ENCODE measurements at regions not wholly inside any gene's neighbourhood (a gene's known extent, or its start where the extent isn't known, plus 50 kb on each side); places are given as distances from the start of the nearest gene placed in this dataset.

DNA sequence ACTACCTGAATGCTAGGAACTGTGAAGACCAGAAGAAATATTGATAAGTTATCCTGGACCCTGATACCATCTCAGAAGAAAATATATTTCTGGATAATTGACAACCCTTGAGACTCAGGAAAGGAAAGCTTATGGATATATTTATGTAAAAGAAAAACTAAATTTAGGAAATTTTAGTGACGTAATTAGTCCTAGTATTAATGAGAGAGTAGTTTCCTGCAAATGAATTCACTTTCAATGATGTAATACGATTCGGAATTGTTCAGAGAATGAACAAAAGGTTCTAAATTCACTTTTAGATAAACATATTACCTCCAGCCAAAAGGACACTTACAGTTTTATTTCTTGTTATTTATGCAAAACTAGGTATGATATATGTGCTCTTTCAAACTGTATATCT, 1120.1 kb upstream of the NCAM2 start:
- DNase-seq, result no peak

GRCh38 chr21:19899645-19900044, 1098.6 kb upstream of the NCAM2 start:
- DNase-seq, result no peak

GRCh38 chr21:19900149-19900548, 1098.1 kb upstream of the NCAM2 start:
- no peak for DNase-seq

GRCh38 chr21:19908390-19908789, 1089.8 kb upstream of the NCAM2 start:
- no peak for DNase-seq

GRCh38 chr21:19914028-19914427, 1084.2 kb upstream of the NCAM2 start:
- DNase-seq, result no peak

- no peak for DNase-seq
These were observed 1077.0 kb upstream of the NCAM2 start for GRCh38 chr21:19921211-19921610.

- no peak for DNase-seq
These were observed 1076.1 kb upstream of the NCAM2 start for GRCh38 chr21:19922122-19922521.

DNA sequence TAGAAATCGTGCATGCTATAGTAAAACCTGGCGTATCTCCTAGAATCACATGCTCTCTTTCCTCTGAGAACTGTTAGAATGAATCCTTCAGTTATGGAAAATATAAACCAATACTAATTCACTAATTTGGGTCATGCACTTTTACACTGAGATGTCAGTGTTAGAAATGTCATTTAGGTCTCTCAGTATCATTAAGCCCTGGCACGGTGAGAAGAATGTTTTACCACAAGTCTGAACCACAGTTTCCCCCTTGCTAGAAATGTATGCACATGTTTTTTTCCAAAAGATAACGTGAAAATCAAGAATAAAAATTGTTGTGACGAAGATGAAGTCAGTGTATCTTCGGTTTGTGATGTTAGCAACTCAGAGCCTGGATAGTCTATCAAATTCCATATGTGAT, 1062.7 kb upstream of the NCAM2 start:
- DNase-seq, result no peak

GRCh38 chr21:19937619-19938018, 1060.6 kb upstream of the NCAM2 start:
- no peak for DNase-seq

GRCh38 chr21:19941626-19942025, 1056.6 kb upstream of the NCAM2 start:
- no peak for DNase-seq

DNA sequence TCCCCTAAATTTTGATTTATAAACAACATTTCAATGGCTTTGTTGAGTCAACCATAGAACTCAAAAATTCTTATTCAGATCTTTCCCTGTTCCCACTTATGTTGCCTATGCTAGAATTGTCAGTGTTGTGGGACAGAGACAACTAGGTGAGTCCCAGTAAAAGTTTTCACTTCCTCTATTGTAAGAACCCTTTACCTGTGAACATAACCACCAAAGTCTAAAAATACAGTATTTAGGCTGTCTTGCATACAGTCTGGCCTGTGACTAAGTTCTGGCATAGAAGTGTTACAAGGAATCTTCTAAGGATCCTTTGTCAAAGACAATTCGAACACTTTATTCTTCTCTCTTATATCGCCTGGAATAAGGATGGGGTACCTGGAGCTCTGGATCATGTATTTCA, 1047.9 kb upstream of the NCAM2 start:
- no peak for DNase-seq

GRCh38 chr21:19969156-19969555, 1029.1 kb upstream of the NCAM2 start:
- DNase-seq, result no peak

- no peak for DNase-seq
These were observed 1016.3 kb upstream of the NCAM2 start for GRCh38 chr21:19981938-19982337.

DNA sequence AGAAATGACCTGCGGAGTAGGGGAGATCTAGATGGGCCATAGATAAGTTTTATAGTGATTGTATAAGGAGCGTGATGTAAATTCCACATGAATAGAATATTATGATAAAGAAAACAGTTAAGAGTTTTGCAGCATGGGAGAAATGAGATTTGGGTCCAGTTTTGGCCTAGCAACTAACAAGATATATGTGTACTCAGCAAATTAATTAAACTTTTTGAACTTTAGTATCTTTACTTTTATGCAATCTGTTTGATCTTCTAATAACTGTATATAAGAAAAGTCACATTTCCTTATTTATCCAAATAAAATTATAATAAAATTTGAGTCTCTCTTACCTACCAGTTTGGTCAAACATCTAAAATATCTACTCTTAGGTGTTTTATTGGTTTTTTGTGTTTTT, 1011.8 kb upstream of the NCAM2 start:
- no peak for DNase-seq

DNA sequence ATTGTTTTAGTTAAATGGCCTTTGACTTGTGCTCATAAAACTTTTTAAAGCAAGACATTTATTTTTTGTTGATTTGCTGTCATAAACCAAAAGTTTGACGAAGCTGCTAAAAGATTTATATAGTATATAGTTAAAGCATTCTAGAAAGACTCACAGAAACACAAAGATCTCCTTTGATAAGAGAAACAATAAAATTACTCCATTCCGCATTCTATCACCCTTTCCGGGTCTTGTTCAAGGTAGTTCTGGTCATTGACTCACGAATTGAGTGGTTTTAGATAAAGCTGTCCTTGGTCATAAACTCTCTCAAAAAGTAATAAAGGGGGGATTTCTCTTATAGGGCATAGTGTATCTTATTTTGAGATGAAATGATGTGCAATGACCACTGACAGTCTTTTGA, 1010.5 kb upstream of the NCAM2 start:
- DNase-seq, result no peak

GRCh38 chr21:19992540-19992939, 1005.7 kb upstream of the NCAM2 start:
- no peak for DNase-seq

GRCh38 chr21:19993268-19993667, 1004.9 kb upstream of the NCAM2 start:
- no peak for DNase-seq

- no peak for DNase-seq
These were observed 1003.0 kb upstream of the NCAM2 start for GRCh38 chr21:19995253-19995652.

GRCh38 chr21:19998453-19998852, 999.8 kb upstream of the NCAM2 start:
- no peak for DNase-seq

- DNase-seq, result no peak
These were observed 998.6 kb upstream of the NCAM2 start for GRCh38 chr21:19999369-20000272.

DNA sequence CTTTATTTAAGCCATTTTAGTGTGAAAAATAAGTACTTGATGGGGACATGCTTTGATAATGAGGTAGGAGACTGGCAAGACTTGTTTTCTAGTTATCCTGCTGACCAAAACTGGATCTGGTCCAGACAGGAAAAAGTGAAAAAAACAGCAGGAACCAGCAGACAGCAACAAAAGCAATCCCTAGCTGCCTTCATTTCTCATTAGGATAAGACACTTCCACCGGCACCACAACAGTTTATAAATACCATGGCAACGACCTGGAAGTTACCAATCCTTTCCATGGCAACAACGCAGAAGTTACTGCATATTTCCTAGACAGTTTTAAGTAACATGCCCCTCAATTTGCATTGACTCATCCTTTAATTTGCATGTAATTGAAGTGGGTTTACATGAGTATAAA, 993.8 kb upstream of the NCAM2 start:
- DNase-seq, result no peak

DNA sequence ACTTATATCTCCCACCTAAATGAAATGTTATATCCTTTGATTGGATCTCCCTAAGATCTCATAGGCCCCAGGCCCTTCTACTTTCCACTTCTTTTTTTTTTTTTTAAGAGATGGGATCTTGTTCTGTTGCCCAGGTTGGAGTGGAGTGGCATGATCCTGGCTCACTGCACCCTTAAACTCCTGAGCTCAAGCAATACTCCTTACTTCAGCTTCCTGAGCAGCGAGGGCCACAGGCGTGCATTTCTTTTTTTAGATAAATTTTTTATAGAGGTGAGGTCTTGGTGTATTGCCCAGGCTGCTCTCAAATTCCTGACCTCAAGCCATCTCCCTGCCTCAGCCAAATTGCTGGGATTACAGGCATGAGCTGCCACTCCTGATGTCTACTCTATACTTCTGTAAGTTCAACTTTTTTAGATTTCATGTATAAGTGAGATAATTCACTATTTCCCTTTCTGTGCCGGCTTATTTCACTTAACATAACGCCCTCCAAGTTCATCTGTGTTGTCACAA, 987.5 kb upstream of the NCAM2 start:
- no peak for DNase-seq

DNA sequence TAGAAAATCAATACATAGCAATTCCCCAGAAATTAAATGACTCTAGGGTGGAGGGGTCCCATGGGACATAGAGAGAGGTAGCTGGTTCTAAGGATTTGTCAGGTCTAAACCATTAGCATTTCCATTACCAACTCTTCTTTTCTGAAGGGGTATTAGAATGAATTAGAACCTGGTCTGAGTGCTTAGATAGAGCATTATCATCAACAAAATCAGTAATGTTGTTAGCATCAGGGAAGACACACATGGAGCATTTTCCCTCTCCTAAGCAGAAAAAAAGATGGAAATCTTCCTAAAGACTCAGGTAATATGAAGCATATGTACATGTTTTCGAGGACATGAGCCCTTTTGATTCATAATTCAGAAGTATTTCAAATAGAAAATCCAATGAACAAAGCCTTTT, 984.4 kb upstream of the NCAM2 start:
- DNase-seq, result no peak

- DNase-seq, result no peak
These were observed 981.7 kb upstream of the NCAM2 start for GRCh38 chr21:20016435-20017005.

DNA sequence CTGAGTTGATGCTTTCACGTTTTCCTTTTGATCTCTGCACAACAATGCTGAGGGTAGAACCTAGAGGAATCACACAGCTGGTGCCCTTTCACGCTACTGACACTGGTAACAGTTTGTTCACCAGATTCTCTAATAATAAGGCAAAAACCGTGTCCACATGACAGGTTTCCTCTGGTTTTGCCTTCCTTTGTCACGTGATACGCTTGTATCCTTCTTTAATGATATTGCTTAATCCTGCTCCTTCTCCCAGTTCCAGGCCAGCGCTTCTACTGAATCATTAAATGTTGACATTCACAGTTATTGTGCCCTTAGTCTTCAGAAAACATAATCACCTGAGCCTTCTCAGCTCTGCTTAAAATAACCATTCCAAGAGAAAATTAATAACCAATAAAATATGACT, 978.2 kb upstream of the NCAM2 start:
- DNase-seq, result no peak

Measured in 8988T (cell line).